Gastroesophageal sphincter (tissue), 3 donors: ENCODE measurements at regions not wholly inside any gene's neighbourhood (a gene's known extent, or its start where the extent isn't known, plus 50 kb on each side); places are given as distances from the start of the nearest gene placed in this dataset.

Experiments used
- CTCF ChIP-seq, 4 experiments: fragments of 200-600 bp in 2 of 4; fragments of 450-650 bp in 2 of 4; sonication (generic) in 1 of 4; IDR thresholded peaks; one replicate each; pipeline ENCODE4 v1.5.1; 2017 to 2019; ENCODE audit warnings: antibody characterized with exemption in 4 of 4, mild to moderate bottlenecking in 2 of 4, moderate library complexity in 2 of 4
- POLR2AphosphoS5 ChIP-seq: sonication (generic); formaldehyde crosslinking; IDR thresholded peaks from one replicate; pipeline ENCODE4 v1.6.1; 2017; ENCODE audit warnings: antibody characterized with exemption

DNA sequence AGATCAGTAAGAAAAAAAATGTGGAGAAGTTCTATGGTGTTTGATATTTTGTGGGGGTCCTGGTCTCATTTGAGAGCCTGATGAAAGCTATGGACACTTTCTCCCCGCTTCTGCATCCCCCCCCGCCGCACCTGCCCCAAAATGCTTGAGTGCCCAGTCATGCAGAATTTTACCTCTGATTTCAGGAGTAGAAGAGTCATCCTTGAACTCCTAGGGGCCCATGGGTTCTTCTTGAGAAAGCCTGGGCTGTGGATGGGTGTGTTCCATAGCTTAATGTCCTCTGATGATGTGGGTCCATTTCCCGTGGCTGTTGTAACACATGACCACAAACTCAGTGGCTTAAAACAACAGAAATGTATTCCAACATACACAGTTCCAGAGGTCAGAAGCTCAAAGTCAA is 248.8 kb upstream of the PWP1 start:
- TF ChIP-seq CTCF (IDR thresholded peaks at IDR 0.05), result no peak
- no peak for TF ChIP-seq POLR2AphosphoS5
